ENCODE measurements at regions not wholly inside any gene's neighbourhood (a gene's known extent, or its start where the extent isn't known, plus 50 kb on each side); places are given as distances from the start of the nearest gene placed in this dataset.

- TF ChIP-seq CTCF (conservative IDR thresholded peaks at IDR 0.05) = no peak
- no peak overlapping the region for H3K27ac ChIP-seq
Measured at GRCh38 chr6:159494586-159494972, 198.5 kb downstream of the SOD2 start.

GRCh38 chr6:159493898-159494585 lies 199.0 kb downstream of the SOD2 start:
- no peak overlapping the region for H3K27ac ChIP-seq
- no peak for TF ChIP-seq CTCF (conservative IDR thresholded peaks at IDR 0.05)

GRCh38 chr6:159493231-159493897 lies 199.7 kb downstream of the SOD2 start:
- H3K27ac ChIP-seq = no peak overlapping the region

GRCh38 chr6:159490298-159490937 lies 202.6 kb downstream of the SOD2 start:
- no peak overlapping the region for H3K27ac ChIP-seq
- TF ChIP-seq CTCF (conservative IDR thresholded peaks at IDR 0.05) = no peak

More at GRCh38 chr6:159493231-159493897, 199.7 kb downstream of the SOD2 start:
- no peak for TF ChIP-seq CTCF (conservative IDR thresholded peaks at IDR 0.05)

- no peak for TF ChIP-seq CTCF (conservative IDR thresholded peaks at IDR 0.05)
- H3K27ac ChIP-seq = no peak overlapping the region
Measured at GRCh38 chr6:159487636-159488035, 205.4 kb downstream of the SOD2 start.

GRCh38 chr6:159483259-159483658 lies 209.8 kb downstream of the SOD2 start:
- TF ChIP-seq CTCF (conservative IDR thresholded peaks at IDR 0.05) = no peak
- no peak overlapping the region for H3K27ac ChIP-seq

GRCh38 chr6:159481897-159482296 lies 211.1 kb downstream of the SOD2 start:
- TF ChIP-seq CTCF (conservative IDR thresholded peaks at IDR 0.05) = no peak
- no peak overlapping the region for H3K27ac ChIP-seq
